ENCODE measurements at regions not wholly inside any gene's neighbourhood (a gene's known extent, or its start where the extent isn't known, plus 50 kb on each side); places are given as distances from the start of the nearest gene placed in this dataset.

GRCh38 chr2:167827352-167828097 lies 419.9 kb downstream of the STK39 start:
- H3K27ac ChIP-seq (ENCODE audit: low read depth in 1 of 2, low read length in 1 of 2): no peak overlapping the region
- H3K4me3 ChIP-seq: no peak overlapping the region
- no peaks in the 10 kb centered on the region for H3K4me1 ChIP-seq (ENCODE audit: control insufficient read depth in 5 of 5, insufficient read depth in 5 of 5, low read length in 5 of 5)
- no peaks in the 10 kb centered on the region for H3K36me3 ChIP-seq (ENCODE audit: control insufficient read depth in 4 of 4, insufficient read depth in 4 of 4, low read length in 4 of 4)
- TF ChIP-seq CTCF (IDR thresholded peaks at IDR 0.05; ENCODE audit: control extremely low read depth, extremely low read depth): no peak
- peaks cover 0 to 2% (median 0%) of the 10 kb centered on the region in 4 donors for H3K9me3 ChIP-seq (ENCODE audit: control insufficient read depth in 4 of 4, insufficient read depth in 3 of 4, low read length in 3 of 4)
- WGBS, 2 donors: 79 to 89% methylated on average over 10 of the region's 10 CpGs
- H3K9ac ChIP-seq (ENCODE audit: insufficient read depth in 1 of 2, low read length in 2 of 2): no peak overlapping the region
- H3K27me3 ChIP-seq (ENCODE audit: control insufficient read depth in 3 of 3, insufficient read depth in 3 of 3, low read length in 2 of 3): no peaks in the 10 kb centered on the region
- DNase-seq: peak in 1 of 3 donors; percentile 32
- ATAC-seq (ENCODE audit: insufficient read depth, low FRiP score): no peak

- ATAC-seq (ENCODE audit: insufficient read depth, low FRiP score): no peak
- Histone ChIP-seq H3K27ac (ENCODE audit: low read depth in 1 of 2, low read length in 1 of 2) (no peak overlapping the region), H3K9me3 (ENCODE audit: control insufficient read depth in 4 of 4, insufficient read depth in 3 of 4, low read length in 3 of 4) (peaks cover 0 to 2% (median 0%) of the 10 kb centered on the region in 4 donors), H3K9ac (ENCODE audit: insufficient read depth in 1 of 2, low read length in 2 of 2) (no peak overlapping the region), H3K36me3 (ENCODE audit: control insufficient read depth in 4 of 4, insufficient read depth in 4 of 4, low read length in 4 of 4) (no peaks in the 10 kb centered on the region), H3K27me3 (ENCODE audit: control insufficient read depth in 3 of 3, insufficient read depth in 3 of 3, low read length in 2 of 3) (no peaks in the 10 kb centered on the region), H3K4me1 (ENCODE audit: control insufficient read depth in 5 of 5, insufficient read depth in 5 of 5, low read length in 5 of 5) (no peaks in the 10 kb centered on the region), H3K4me3 (no peak overlapping the region)
- 71 to 79% methylated on average over 3 of the region's 3 CpGs for WGBS, 2 donors
- DNase-seq: no peak
- no peak for TF ChIP-seq CTCF (IDR thresholded peaks at IDR 0.05; ENCODE audit: control extremely low read depth, extremely low read depth)
Measured at GRCh38 chr2:167826906-167827305, 420.5 kb downstream of the STK39 start.

- WGBS, 2 donors: 90 to 96% methylated on average over 1 of the region's 1 CpG
- H3K27me3 ChIP-seq (ENCODE audit: control insufficient read depth in 3 of 3, insufficient read depth in 3 of 3, low read length in 2 of 3): no peaks in the 10 kb centered on the region
Measured at GRCh38 chr2:167825664-167826063, 421.7 kb downstream of the STK39 start.

More at GRCh38 chr2:167825664-167826063, 421.7 kb downstream of the STK39 start:
- TF ChIP-seq CTCF (IDR thresholded peaks at IDR 0.05; ENCODE audit: control extremely low read depth, extremely low read depth): no peak
- Histone ChIP-seq H3K36me3 (ENCODE audit: control insufficient read depth in 4 of 4, insufficient read depth in 4 of 4, low read length in 4 of 4) (no peaks in the 10 kb centered on the region), H3K4me3 (no peak overlapping the region), H3K4me1 (ENCODE audit: control insufficient read depth in 5 of 5, insufficient read depth in 5 of 5, low read length in 5 of 5) (no peaks in the 10 kb centered on the region), H3K9me3 (ENCODE audit: control insufficient read depth in 4 of 4, insufficient read depth in 3 of 4, low read length in 3 of 4) (peaks cover 0 to 2% (median under 1%) of the 10 kb centered on the region in 4 donors), H3K9ac (ENCODE audit: insufficient read depth in 1 of 2, low read length in 2 of 2) (no peak overlapping the region), H3K27ac (ENCODE audit: low read depth in 1 of 2, low read length in 1 of 2) (no peak overlapping the region)
- DNase-seq: no peak
- no peak for ATAC-seq (ENCODE audit: insufficient read depth, low FRiP score)
